ENCODE measurements at regions not wholly inside any gene's neighbourhood (a gene's known extent, or its start where the extent isn't known, plus 50 kb on each side); places are given as distances from the start of the nearest gene placed in this dataset.
"Not testable (repeated sequence)": the region's sequence is repeated elsewhere in the genome, so short reads cannot be mapped to it uniquely, and the experiment has no call there.

DNA sequence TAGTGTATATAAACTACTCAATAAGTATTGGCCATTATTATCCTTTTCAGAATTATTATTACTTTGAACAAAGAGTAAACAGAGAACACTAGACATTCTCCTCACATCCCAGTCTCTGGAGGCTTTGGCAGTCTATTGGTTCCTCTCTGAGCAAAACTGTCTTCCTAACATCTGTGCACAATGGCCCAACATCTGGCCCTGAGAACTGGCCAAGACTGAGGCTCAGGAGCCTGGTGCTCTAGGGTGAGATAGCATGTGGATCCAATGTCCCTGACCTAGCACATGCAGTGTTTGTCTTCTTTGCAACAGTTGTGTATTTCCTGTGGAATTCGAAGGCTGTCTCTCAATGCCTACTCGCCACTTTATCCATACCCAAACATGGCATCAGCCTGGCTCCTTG is 313.2 kb upstream of the KAZN start:
- H3K9me3 ChIP-seq: no peaks in the 10 kb centered on the region
- H3K4me3 ChIP-seq: no peak overlapping the region
- no peaks in the 10 kb centered on the region for H3K4me1 ChIP-seq
- no peak overlapping the region for H3K27ac ChIP-seq
- DNase-seq: no peak
- no peak for ATAC-seq
- no peaks in the 10 kb centered on the region for H3K36me3 ChIP-seq (ENCODE audit: insufficient read depth in 1 of 2, low read depth in 1 of 2)
- intact Hi-C loops (cut with DNase I): no loop called here
- TF ChIP-seq, protein P1, sequence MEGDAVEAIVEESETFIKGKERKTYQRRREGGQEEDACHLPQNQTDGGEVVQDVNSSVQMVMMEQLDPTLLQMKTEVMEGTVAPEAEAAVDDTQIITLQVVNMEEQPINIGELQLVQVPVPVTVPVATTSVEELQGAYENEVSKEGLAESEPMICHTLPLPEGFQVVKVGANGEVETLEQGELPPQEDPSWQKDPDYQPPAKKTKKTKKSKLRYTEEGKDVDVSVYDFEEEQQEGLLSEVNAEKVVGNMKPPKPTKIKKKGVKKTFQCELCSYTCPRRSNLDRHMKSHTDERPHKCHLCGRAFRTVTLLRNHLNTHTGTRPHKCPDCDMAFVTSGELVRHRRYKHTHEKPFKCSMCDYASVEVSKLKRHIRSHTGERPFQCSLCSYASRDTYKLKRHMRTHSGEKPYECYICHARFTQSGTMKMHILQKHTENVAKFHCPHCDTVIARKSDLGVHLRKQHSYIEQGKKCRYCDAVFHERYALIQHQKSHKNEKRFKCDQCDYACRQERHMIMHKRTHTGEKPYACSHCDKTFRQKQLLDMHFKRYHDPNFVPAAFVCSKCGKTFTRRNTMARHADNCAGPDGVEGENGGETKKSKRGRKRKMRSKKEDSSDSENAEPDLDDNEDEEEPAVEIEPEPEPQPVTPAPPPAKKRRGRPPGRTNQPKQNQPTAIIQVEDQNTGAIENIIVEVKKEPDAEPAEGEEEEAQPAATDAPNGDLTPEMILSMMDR (IDR thresholded peaks at IDR 0.05): no peak
- H3K27me3 ChIP-seq (ENCODE audit: insufficient read depth in 3 of 3, low read length in 2 of 3): no peaks in the 10 kb centered on the region
- WGBS, 3 donors: 76 to 85% (median 81%) methylated on average over 2 of the region's 2 CpGs

DNA sequence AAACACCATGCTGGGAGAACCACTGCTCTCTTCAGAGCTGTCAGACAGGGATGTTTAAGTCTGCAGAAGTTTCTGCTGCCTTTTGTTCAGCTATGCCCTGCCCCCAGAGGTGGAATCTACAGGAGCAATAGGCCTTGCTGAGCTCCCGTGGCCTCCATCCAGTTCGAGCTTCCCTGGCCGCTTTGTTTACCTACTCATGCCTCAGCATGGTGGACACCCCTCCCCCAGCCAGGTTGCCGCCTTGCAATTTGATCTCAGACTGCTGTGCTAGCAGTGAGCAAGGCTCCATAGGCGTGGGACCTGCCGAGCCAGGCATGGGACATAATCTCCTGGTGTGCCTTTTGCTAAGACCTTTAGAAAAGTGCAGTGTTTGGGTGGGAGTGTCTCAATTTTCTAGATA is 307.3 kb upstream of the KAZN start:
- H3K27me3 ChIP-seq (ENCODE audit: insufficient read depth in 3 of 3, low read length in 2 of 3); H3K27ac ChIP-seq; H3K36me3 ChIP-seq (ENCODE audit: insufficient read depth in 1 of 2, low read depth in 1 of 2); H3K4me3 ChIP-seq; ATAC-seq; intact Hi-C loops (cut with DNase I); DNase-seq; H3K9me3 ChIP-seq; H3K4me1 ChIP-seq: not testable (repeated sequence)
- 70 to 79% (median 70%) methylated on average over 6 of the region's 6 CpGs for WGBS, 3 donors

DNA sequence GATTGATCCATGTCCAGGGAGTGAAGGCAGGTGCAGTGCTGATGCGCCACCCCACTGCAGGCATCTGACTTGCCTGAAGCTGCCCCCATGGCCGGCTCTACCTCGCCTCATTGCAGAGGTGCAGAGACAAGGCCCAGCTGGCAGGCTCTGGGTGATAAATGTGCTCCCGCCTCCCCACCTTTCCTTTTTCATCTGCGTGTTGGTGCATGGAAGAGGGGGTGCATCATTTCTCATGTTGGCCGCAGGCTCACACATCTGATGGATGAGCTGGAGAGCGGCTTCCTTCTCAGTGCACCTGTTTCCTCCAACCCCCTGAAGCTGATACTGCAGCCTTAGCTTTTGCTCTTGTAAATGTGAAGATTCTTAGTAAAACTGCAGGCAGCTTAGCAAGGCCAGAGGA is 306.0 kb upstream of the KAZN start:
- no peaks in the 10 kb centered on the region for H3K9me3 ChIP-seq
- H3K27ac ChIP-seq: no peak overlapping the region
- DNase-seq (no peak), ATAC-seq (no peak)
- no peaks in the 10 kb centered on the region for H3K36me3 ChIP-seq (ENCODE audit: insufficient read depth in 1 of 2, low read depth in 1 of 2)
- intact Hi-C loops (cut with DNase I): no loop called here
- TF ChIP-seq, protein P1 (IDR thresholded peaks at IDR 0.05): no peak
- peaks cover 0 to 2% (median 0%) of the 10 kb centered on the region in 3 donors for H3K27me3 ChIP-seq (ENCODE audit: insufficient read depth in 3 of 3, low read length in 2 of 3)
- WGBS, 3 donors: 87 to 93% (median 89%) methylated on average over 6 to 7 of the region's 7 CpGs
- H3K4me1 ChIP-seq: no peaks in the 10 kb centered on the region
- no peak overlapping the region for H3K4me3 ChIP-seq

DNA sequence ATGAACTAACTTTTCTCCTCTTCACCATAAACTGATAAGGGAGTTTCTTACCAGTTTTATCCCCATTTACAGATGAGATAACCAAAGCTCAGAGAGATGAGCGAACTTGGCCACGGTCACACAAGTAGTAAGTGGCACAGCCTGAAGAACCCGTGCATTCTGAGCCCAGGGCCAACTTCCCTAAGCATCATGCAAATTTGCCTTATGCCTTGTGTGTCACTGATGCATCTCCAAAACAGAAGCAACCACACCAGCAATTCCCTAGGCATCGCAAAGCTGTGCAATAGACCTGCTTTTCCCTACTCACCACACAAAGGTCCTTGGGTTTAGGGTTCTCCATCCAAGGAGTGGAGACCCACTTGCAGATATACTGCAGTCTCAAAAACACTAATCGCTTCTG is 304.5 kb upstream of the KAZN start:
- 89% methylated on average over 5 of the region's 5 CpGs for WGBS, 3 donors
- ATAC-seq: no peak
- H3K4me1 ChIP-seq: no peaks in the 10 kb centered on the region
- H3K27me3 ChIP-seq (ENCODE audit: insufficient read depth in 3 of 3, low read length in 2 of 3): peaks cover 0 to 2% (median 0%) of the 10 kb centered on the region in 3 donors
- no peak overlapping the region for H3K27ac ChIP-seq
- TF ChIP-seq, protein P1 (IDR thresholded peaks at IDR 0.05): no peak
- intact Hi-C loops (cut with DNase I): no loop called here
- H3K9me3 ChIP-seq: no peaks in the 10 kb centered on the region
- no peak for DNase-seq
- H3K36me3 ChIP-seq (ENCODE audit: insufficient read depth in 1 of 2, low read depth in 1 of 2): no peaks in the 10 kb centered on the region
- no peak overlapping the region for H3K4me3 ChIP-seq

DNA sequence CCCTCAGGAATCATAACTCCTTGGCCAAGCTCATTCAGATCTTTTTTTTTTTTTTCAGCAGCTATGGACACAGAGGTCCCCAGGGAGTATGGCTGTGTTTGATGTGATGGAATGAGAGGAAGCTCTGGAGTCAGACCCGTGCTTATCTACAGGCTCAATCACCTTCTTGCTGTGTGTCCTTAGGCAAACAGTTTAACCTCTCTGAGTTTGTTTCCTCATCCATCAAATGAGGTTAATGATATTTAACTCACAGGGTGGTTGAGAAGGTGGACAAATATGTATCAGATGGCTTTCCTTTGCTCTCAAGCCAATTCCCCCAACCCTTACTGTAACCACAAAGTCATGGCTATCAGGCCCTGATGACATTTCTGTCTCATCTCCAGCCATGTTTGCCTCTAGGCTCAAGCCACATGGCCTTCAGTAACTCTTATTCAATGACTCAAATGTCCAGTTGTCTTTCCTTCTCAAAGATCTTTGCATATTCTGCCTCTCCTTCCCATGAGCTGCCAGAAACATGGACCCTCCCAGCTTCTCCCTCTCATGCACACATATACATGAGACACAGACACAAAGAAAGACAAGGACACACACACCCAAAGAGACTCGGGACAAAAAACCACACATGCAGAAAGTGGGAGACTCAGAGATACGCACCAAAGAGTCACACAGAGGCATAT is 303.5 kb upstream of the KAZN start:
- Histone ChIP-seq H3K27me3 (ENCODE audit: insufficient read depth in 3 of 3, low read length in 2 of 3) (peaks cover 0 to 2% (median 0%) of the 10 kb centered on the region in 3 donors), H3K9me3 (no peaks in the 10 kb centered on the region), H3K27ac (no peak overlapping the region), H3K4me3 (no peak overlapping the region), H3K36me3 (ENCODE audit: insufficient read depth in 1 of 2, low read depth in 1 of 2) (no peaks in the 10 kb centered on the region), H3K4me1 (no peaks in the 10 kb centered on the region)
- TF ChIP-seq, protein P1 (IDR thresholded peaks at IDR 0.05): no peak
- ATAC-seq (no peak), DNase-seq (no peak)
- WGBS, 3 donors: 72 to 83% (median 72%) methylated on average over 3 of the region's 3 CpGs
- intact Hi-C loops (cut with DNase I): no loop called here

Measured in psoas muscle (tissue), 7 donors.